NOMO-1 (cell line): ENCODE measurements at regions not wholly inside any gene's neighbourhood (a gene's known extent, or its start where the extent isn't known, plus 50 kb on each side); places are given as distances from the start of the nearest gene placed in this dataset.

ENCODE experiments used
- DNase-seq, 2 experiments: peaks; one replicate each; lab custom pipeline; 2025; ENCODE audit not compliant: unreplicated experiment in 2 of 2; lab: John Stamatoyannopoulos, UW

DNA sequence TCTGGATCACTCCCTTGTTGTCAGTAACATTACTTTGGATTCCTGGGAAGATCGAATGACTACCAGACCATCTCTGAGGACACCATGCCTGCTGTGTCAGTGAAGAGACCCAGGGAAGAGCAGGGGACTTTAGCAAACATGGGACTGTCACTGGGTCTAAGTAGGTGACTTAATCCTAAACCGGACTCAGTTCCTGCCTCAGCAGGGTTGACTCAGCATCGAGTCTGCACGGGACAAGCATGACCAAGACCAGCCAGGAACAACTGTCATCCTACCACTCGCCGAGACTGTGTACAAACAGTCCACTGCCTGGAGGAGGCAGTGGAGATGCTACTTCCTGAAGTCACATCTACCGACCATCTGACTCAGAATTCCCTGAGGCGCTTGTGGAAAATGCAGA lies 53.2 kb upstream of the RAB4A start:
- no peak for DNase-seq

DNA sequence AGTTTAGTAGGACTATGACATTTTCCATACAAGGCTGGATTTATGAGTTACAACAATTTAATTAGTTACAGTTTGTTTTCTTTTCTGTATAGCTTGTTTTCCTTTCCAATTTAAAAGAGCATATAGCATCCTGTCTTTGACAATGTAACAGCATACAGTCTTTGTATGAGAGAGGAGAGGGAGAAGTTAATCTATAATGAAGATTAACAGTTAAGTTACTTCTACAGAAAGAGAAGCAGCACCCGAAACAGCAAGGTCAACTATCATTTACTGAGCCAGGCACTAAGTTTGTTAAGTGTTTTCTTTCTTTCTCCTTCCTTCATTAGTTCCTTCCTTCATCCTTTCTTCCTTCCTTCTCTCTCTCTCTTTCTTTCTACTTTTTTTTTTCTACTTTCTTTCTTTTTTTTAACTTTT lies 52.3 kb upstream of the RAB4A start:
- DNase-seq, result no peak

DNA sequence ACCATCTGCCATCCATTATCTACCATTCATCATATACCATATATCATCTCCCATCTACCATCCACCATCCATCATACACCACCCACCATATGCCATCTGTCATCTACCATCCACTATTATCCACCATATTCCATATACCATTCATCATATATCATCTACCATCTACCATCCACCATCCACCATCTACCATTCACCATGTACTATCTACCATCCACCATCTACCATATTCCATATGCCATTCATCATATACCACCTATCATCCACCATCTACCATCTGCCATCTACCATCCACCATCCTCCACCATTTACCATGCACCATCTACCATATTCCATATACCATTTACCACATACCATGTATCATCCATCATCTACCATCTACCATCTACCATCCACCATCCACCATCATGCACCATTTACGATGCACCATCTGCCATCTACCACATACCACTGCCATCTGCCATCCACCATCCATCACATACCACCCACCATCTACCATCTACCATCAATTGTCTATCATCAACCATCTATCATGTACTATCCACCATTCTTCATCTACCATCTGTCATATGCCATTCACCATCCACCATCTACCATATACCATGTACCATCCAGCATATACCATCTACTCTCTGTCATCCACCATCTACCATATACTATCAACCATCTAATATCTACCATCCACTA lies 50.6 kb upstream of the RAB4A start:
- DNase-seq, result no peak

DNA sequence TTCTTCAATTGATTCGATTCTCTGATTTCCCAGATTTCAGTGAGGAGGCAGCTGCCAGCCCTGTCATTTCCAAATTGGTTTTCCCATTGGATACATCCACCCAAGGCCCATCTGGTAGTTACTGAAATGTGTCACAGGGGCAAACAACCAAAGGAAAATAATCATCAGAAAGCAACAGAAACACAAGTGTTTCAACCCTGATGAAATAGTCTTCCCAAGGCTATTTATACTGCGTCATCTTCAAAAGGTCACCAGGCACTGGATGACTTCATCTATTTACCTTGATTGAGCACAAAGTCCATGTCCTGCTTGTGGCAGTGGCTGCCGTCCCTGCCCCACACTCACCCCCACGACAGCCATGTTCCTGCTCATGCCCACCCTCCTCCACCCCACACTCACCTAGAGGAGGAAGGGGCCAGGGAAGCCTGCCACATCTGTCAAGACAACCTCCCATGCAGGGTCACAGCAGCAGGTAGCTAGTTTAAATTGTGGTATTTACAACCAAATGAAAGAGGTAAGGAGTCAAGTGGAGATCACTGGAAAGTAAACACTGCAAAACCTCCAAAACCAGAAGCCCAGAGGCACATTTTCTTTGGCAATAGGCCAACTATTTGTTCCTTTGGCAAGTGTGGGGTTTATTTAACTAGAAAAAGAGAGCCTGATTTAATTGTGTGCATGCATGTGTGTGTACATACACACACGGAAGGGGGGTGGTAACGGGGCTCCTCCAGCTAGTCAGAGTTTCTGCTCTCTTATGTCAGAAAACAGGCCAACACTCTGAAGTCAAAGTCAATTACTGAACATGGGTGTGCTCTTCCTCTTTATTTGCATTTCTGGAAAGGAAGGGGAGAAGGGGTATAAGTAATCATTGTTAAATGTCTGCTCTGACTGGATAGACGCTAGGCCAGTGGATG lies 49.5 kb upstream of the RAB4A start:
- peak in 1 of 2 experiments; percentile 26 for DNase-seq
